ENCODE measurements at regions not wholly inside any gene's neighbourhood (a gene's known extent, or its start where the extent isn't known, plus 50 kb on each side); places are given as distances from the start of the nearest gene placed in this dataset.

GRCh38 chr11:116536416-116536815 lies 236.4 kb downstream of the BUD13 start:
- intact Hi-C loops (cut with DNase I; ENCODE audit: low total_unique reads): no loop called here
- peaks cover 0 to 7% (median 0%) of the 10 kb centered on the region in 3 donors for H3K9me3 ChIP-seq

GRCh38 chr11:116535994-116536393 lies 236.8 kb downstream of the BUD13 start:
- H3K27me3 ChIP-seq: peaks cover 0 to 19% of the 10 kb centered on the region in 2 donors
- no peaks in the 10 kb centered on the region for H3K36me3 ChIP-seq
- DNase-seq: peak in 1 of 2 donors; percentile 41
- H3K27ac ChIP-seq: no peak overlapping the region
- intact Hi-C loops (cut with DNase I; ENCODE audit: low total_unique reads): no loop called here
- no peak for TF ChIP-seq CTCF (IDR thresholded peaks at IDR 0.05)
- no peaks in the 10 kb centered on the region for H3K4me1 ChIP-seq
- peaks cover 0 to 7% (median 4%) of the 10 kb centered on the region in 3 donors for H3K9me3 ChIP-seq
- no peak overlapping the region for H3K4me3 ChIP-seq

More at GRCh38 chr11:116536416-116536815, 236.4 kb downstream of the BUD13 start:
- Histone ChIP-seq H3K4me1 (no peaks in the 10 kb centered on the region), H3K4me3 (no peak overlapping the region), H3K27me3 (peaks cover 0 to 19% of the 10 kb centered on the region in 2 donors), H3K36me3 (no peaks in the 10 kb centered on the region), H3K27ac (no peak overlapping the region)
- DNase-seq: peak in 1 of 2 donors; percentile 33
- no peak for TF ChIP-seq CTCF (IDR thresholded peaks at IDR 0.05)

- no peaks in the 10 kb centered on the region for H3K36me3 ChIP-seq
- H3K27me3 ChIP-seq: peaks cover 0 to 19% of the 10 kb centered on the region in 2 donors
- H3K4me3 ChIP-seq: no peak overlapping the region
- intact Hi-C loops (cut with DNase I; ENCODE audit: low total_unique reads): no loop called here
- no peak for TF ChIP-seq CTCF (IDR thresholded peaks at IDR 0.05)
- no peaks in the 10 kb centered on the region for H3K4me1 ChIP-seq
- no peak overlapping the region for H3K27ac ChIP-seq
- peak in 1 of 2 donors; percentile 28 for DNase-seq
- H3K9me3 ChIP-seq: peaks cover 0 to 10% (median 6%) of the 10 kb centered on the region in 3 donors
Measured at GRCh38 chr11:116535120-116535519, 237.7 kb downstream of the BUD13 start.

GRCh38 chr11:116534270-116534975 lies 238.4 kb downstream of the BUD13 start:
- no peaks in the 10 kb centered on the region for H3K4me1 ChIP-seq
- TF ChIP-seq CTCF (IDR thresholded peaks at IDR 0.05): no peak
- DNase-seq: peak in 1 of 2 donors; percentile 15

GRCh38 chr11:116533186-116533825 lies 239.5 kb downstream of the BUD13 start:
- TF ChIP-seq CTCF (IDR thresholded peaks at IDR 0.05): no peak
- Histone ChIP-seq H3K4me3 (no peak overlapping the region), H3K9me3 (peaks cover 0 to 10% (median 0%) of the 10 kb centered on the region in 3 donors), H3K27ac (no peak overlapping the region), H3K4me1 (no peaks in the 10 kb centered on the region), H3K36me3 (no peaks in the 10 kb centered on the region), H3K27me3 (peaks cover 0 to 19% of the 10 kb centered on the region in 2 donors)
- no peak for DNase-seq
- intact Hi-C loops (cut with DNase I; ENCODE audit: low total_unique reads): no loop called here

More at GRCh38 chr11:116534270-116534975, 238.4 kb downstream of the BUD13 start:
- Histone ChIP-seq H3K36me3 (no peaks in the 10 kb centered on the region), H3K27me3 (peaks cover 0 to 19% of the 10 kb centered on the region in 2 donors), H3K4me3 (no peak overlapping the region), H3K27ac (no peak overlapping the region), H3K9me3 (peaks cover 0 to 10% (median 0%) of the 10 kb centered on the region in 3 donors)
- intact Hi-C loops (cut with DNase I; ENCODE audit: low total_unique reads): no loop called here
